ENCODE measurements at regions not wholly inside any gene's neighbourhood (a gene's known extent, or its start where the extent isn't known, plus 50 kb on each side); places are given as distances from the start of the nearest gene placed in this dataset.

- TF ChIP-seq CTCF (IDR thresholded peaks at IDR 0.05; ENCODE audit: extremely low read depth, insufficient read depth, missing control alignments): no peak
- in situ Hi-C loops (cut with MboI; ENCODE audit: low pct_unique_long_range_greater_than_20kb, low sequenced_read_pairs, unreplicated experiment): no loop called here
- DNase-seq (ENCODE audit: low spot score): no peak
These were observed 424.1 kb upstream of the RBMS3 start for GRCh38 chr3:28856796-28857195.

GRCh38 chr3:28859897-28860296, 421.0 kb upstream of the RBMS3 start:
- DNase-seq (ENCODE audit: low spot score): no peak
- in situ Hi-C loops (cut with MboI; ENCODE audit: low pct_unique_long_range_greater_than_20kb, low sequenced_read_pairs, unreplicated experiment): no loop called here
- no peak for TF ChIP-seq CTCF (IDR thresholded peaks at IDR 0.05; ENCODE audit: extremely low read depth, insufficient read depth, missing control alignments)

GRCh38 chr3:28860307-28860706, 420.6 kb upstream of the RBMS3 start:
- in situ Hi-C loops (cut with MboI; ENCODE audit: low pct_unique_long_range_greater_than_20kb, low sequenced_read_pairs, unreplicated experiment): no loop called here
- DNase-seq (ENCODE audit: low spot score): no peak
- TF ChIP-seq CTCF (IDR thresholded peaks at IDR 0.05; ENCODE audit: extremely low read depth, insufficient read depth, missing control alignments): no peak

GRCh38 chr3:28863186-28863585, 417.7 kb upstream of the RBMS3 start:
- in situ Hi-C loops (cut with MboI; ENCODE audit: low pct_unique_long_range_greater_than_20kb, low sequenced_read_pairs, unreplicated experiment): no loop called here
- TF ChIP-seq CTCF (IDR thresholded peaks at IDR 0.05; ENCODE audit: extremely low read depth, insufficient read depth, missing control alignments): no peak
- DNase-seq (ENCODE audit: low spot score): no peak

GRCh38 chr3:28867836-28868235, 413.0 kb upstream of the RBMS3 start:
- in situ Hi-C loops (cut with MboI; ENCODE audit: low pct_unique_long_range_greater_than_20kb, low sequenced_read_pairs, unreplicated experiment): no loop called here
- DNase-seq (ENCODE audit: low spot score): no peak
- no peak for TF ChIP-seq CTCF (IDR thresholded peaks at IDR 0.05; ENCODE audit: extremely low read depth, insufficient read depth, missing control alignments)

GRCh38 chr3:28868897-28869296, 412.0 kb upstream of the RBMS3 start:
- in situ Hi-C loops (cut with MboI; ENCODE audit: low pct_unique_long_range_greater_than_20kb, low sequenced_read_pairs, unreplicated experiment): no loop called here
- TF ChIP-seq CTCF (IDR thresholded peaks at IDR 0.05; ENCODE audit: extremely low read depth, insufficient read depth, missing control alignments): no peak
- no peak for DNase-seq (ENCODE audit: low spot score)

GRCh38 chr3:28877912-28878311, 403.0 kb upstream of the RBMS3 start:
- no peak for DNase-seq (ENCODE audit: low spot score)
- in situ Hi-C loops (cut with MboI; ENCODE audit: low pct_unique_long_range_greater_than_20kb, low sequenced_read_pairs, unreplicated experiment): no loop called here
- no peak for TF ChIP-seq CTCF (IDR thresholded peaks at IDR 0.05; ENCODE audit: extremely low read depth, insufficient read depth, missing control alignments)

All from GM13977 (cell line).